Spleen (tissue), 11 donors: ENCODE measurements at regions not wholly inside any gene's neighbourhood (a gene's known extent, or its start where the extent isn't known, plus 50 kb on each side); places are given as distances from the start of the nearest gene placed in this dataset.

Experiments used
- DNase-seq: peaks from one replicate; pipeline ENCODE4 v3.0.0-alpha.2; 2020
- H3K27ac ChIP-seq, 8 donors: fragments of 200-600 bp; sonication (generic) in 7 of 8; 1 replicate in 4 of 8; 2 replicates in 4 of 8; pipeline versions ENCODE4 v1.5.0 to v1.8.0; 2016 to 2021; ENCODE audit warnings: inconsistent platforms in 4 of 8, mild to moderate bottlenecking in 4 of 8, moderate library complexity in 1 of 8
- H3K27me3 ChIP-seq, 7 donors: fragments of 200-600 bp; sonication (generic) in 6 of 7; replicated peaks in 1 of 7; 1 replicate in 4 of 7; 2 replicates in 3 of 7; pipeline versions ENCODE4 v1.5.0 to v1.8.0; 2016 to 2021; ENCODE audit warnings: inconsistent platforms in 3 of 7, mild to moderate bottlenecking in 1 of 7
- H3K36me3 ChIP-seq, 6 donors: fragments of 200-600 bp; sonication (generic) in 5 of 6; 1 replicate in 4 of 6; 2 replicates in 2 of 6; pipeline versions ENCODE4 v1.5.0 to v1.8.0; 2016 to 2021; ENCODE audit warnings: inconsistent platforms in 2 of 6
- H3K4me1 ChIP-seq, 6 donors: fragments of 200-600 bp; sonication (generic) in 5 of 6; 1 replicate in 3 of 6; 2 replicates in 3 of 6; pipeline versions ENCODE4 v1.5.0 to v1.8.0; 2016 to 2021; ENCODE audit warnings: inconsistent platforms in 3 of 6
- H3K4me3 ChIP-seq, 8 donors: fragments of 200-600 bp; sonication (generic) in 7 of 8; 1 replicate in 4 of 8; 2 replicates in 4 of 8; pipeline versions ENCODE4 v1.5.0 to v1.8.0; 2016 to 2021; ENCODE audit warnings: inconsistent platforms in 4 of 8, mild to moderate bottlenecking in 4 of 8, moderate library complexity in 2 of 8
- H3K9me3 ChIP-seq, 8 donors: fragments of 200-600 bp; sonication (generic) in 7 of 8; 1 replicate in 4 of 8; 2 replicates in 4 of 8; pipeline versions ENCODE4 v1.5.0 to v1.8.0; 2016 to 2021; ENCODE audit warnings: inconsistent platforms in 4 of 8
- CTCF ChIP-seq, 11 experiments: fragments of 200-600 bp in 7 of 11; fragments of 450-650 bp in 4 of 11; sonication (generic) in 4 of 11; IDR thresholded peaks in 8 of 11; conservative IDR thresholded peaks in 3 of 11; 1 replicate in 7 of 11; 2 replicates in 4 of 11; pipeline versions ENCODE4 v1.4.0 to v1.8.0; 2016 to 2021; ENCODE audit warnings: antibody characterized with exemption in 11 of 11, inconsistent platforms in 4 of 11, mild to moderate bottlenecking in 1 of 11
- POLR2A ChIP-seq, 3 donors: fragments of 450-650 bp; IDR thresholded peaks; one replicate each; pipeline ENCODE4 v1.5.1; 2017; ENCODE audit warnings: antibody characterized with exemption in 3 of 3, mild to moderate bottlenecking in 1 of 3
- POLR2AphosphoS5 ChIP-seq, 3 donors: sonication (generic); formaldehyde crosslinking; IDR thresholded peaks; one replicate each; pipeline ENCODE4 v1.5.1; 2017; ENCODE audit warnings: antibody characterized with exemption in 3 of 3
- WGBS, 5 donors: extraction: QIAGEN DNeasy Blood & Tissue Kit in 3 of 5; methylation state at CpG; one replicate each; pipeline versions ENCODE4 v1.1.5 to v1.1.7; 2013 to 2018; 5-methylcytosine and 5-hydroxymethylcytosine counted together
- intact Hi-C: fragments of 100-400 bp; cut with DNase I; formaldehyde crosslinking; loops from one replicate; pipeline ENCODE4 v1.15.0; 2023; ENCODE audit warnings: low total_unique reads
- donor health status: healthy with polysubstance abuse.
- donor health status: DM: no; HTN: no; CAD: no; lungs with moderate emphysema.
- donor health status: DM: no; HTN: no; CAD: no.
- donor health status: Bipolar disorder and iron deficiency.
- donor health status: healthy.
- donor health status: DM: no; HTN: no; CAD: no.
- donor health status: DM: yes; HTN: yes; CAD: no.

GRCh38 chr5:33115467-33115866 lies 325.3 kb upstream of the TARS1 start:
- DNase-seq = no peak
- Histone ChIP-seq H3K27me3 (no peaks in the 10 kb centered on the region), H3K36me3 (no peaks in the 10 kb centered on the region), H3K27ac (no peak overlapping the region), H3K4me3 (no peak overlapping the region), H3K4me1 (no peaks in the 10 kb centered on the region), H3K9me3 (peaks cover 0 to 23% (median 2%) of the 10 kb centered on the region in 8 donors)
- WGBS, 5 donors = 87 to 98% (median 90%) methylated on average over 4 of the region's 4 CpGs
- TF ChIP-seq POLR2AphosphoS5 (IDR thresholded peaks at IDR 0.05) (no peak), POLR2A (IDR thresholded peaks at IDR 0.05) (no peak), CTCF (IDR thresholded peaks at IDR 0.05 in 8 of 11, conservative IDR thresholded peaks at IDR 0.05 in 3 of 11) (no peak)
- intact Hi-C loops = no loop called here

- intact Hi-C loops = no loop called here
- Histone ChIP-seq H3K36me3 (no peaks in the 10 kb centered on the region), H3K4me1 (no peaks in the 10 kb centered on the region), H3K27me3 (no peaks in the 10 kb centered on the region), H3K27ac (no peak overlapping the region), H3K4me3 (no peak overlapping the region), H3K9me3 (peaks cover 0 to 6% (median 0%) of the 10 kb centered on the region in 8 donors)
- TF ChIP-seq CTCF (IDR thresholded peaks at IDR 0.05 in 8 of 11, conservative IDR thresholded peaks at IDR 0.05 in 3 of 11) = no peak
- TF ChIP-seq POLR2AphosphoS5 (IDR thresholded peaks at IDR 0.05) = no peak
- TF ChIP-seq POLR2A (IDR thresholded peaks at IDR 0.05) = no peak
- WGBS, 5 donors = 85 to 92% (median 92%) methylated on average over 1 of the region's 1 CpG
- DNase-seq = no peak
Observed at GRCh38 chr5:33118761-33119415, 321.9 kb upstream of the TARS1 start.

- intact Hi-C loops = no loop called here
- no peak overlapping the region for H3K27ac ChIP-seq
- no peak for DNase-seq
- no peak for TF ChIP-seq POLR2AphosphoS5 (IDR thresholded peaks at IDR 0.05)
- TF ChIP-seq POLR2A (IDR thresholded peaks at IDR 0.05) = no peak
- no peak for TF ChIP-seq CTCF (IDR thresholded peaks at IDR 0.05 in 8 of 11, conservative IDR thresholded peaks at IDR 0.05 in 3 of 11)
- H3K4me1 ChIP-seq = no peaks in the 10 kb centered on the region
- H3K9me3 ChIP-seq = peaks cover 0 to 6% (median 0%) of the 10 kb centered on the region in 8 donors
- 88 to 94% (median 92%) methylated on average over 3 of the region's 3 CpGs for WGBS, 5 donors
- no peaks in the 10 kb centered on the region for H3K36me3 ChIP-seq
- H3K4me3 ChIP-seq = no peak overlapping the region
- no peaks in the 10 kb centered on the region for H3K27me3 ChIP-seq
Observed at GRCh38 chr5:33120671-33121070, 320.1 kb upstream of the TARS1 start.

- no peaks in the 10 kb centered on the region for H3K4me1 ChIP-seq
- H3K9me3 ChIP-seq = peaks cover 0 to 54% (median 46%) of the 10 kb centered on the region in 8 donors
- intact Hi-C loops = no loop called here
- no peaks in the 10 kb centered on the region for H3K36me3 ChIP-seq
- no peak for DNase-seq
- H3K4me3 ChIP-seq = no peak overlapping the region
- no peaks in the 10 kb centered on the region for H3K27me3 ChIP-seq
- TF ChIP-seq POLR2A (IDR thresholded peaks at IDR 0.05) (no peak), POLR2AphosphoS5 (IDR thresholded peaks at IDR 0.05) (no peak), CTCF (IDR thresholded peaks at IDR 0.05 in 8 of 11, conservative IDR thresholded peaks at IDR 0.05 in 3 of 11) (no peak)
- no peak overlapping the region for H3K27ac ChIP-seq
- 32 to 62% (median 42%) methylated on average over 2 of the region's 2 CpGs for WGBS, 5 donors
Observed at GRCh38 chr5:33129309-33129708, 311.5 kb upstream of the TARS1 start.
